Keratinocyte (primary cell): ENCODE measurements at regions not wholly inside any gene's neighbourhood (a gene's known extent, or its start where the extent isn't known, plus 50 kb on each side); places are given as distances from the start of the nearest gene placed in this dataset.

ENCODE experiments used
- DNase-seq: peaks from one replicate; pipeline ENCODE4 v3.0.0-alpha.2; 2011; ENCODE audit warnings: low read depth, missing footprints, low spot score
- FAIRE-seq: peaks from 2 replicates; lab custom pipeline; 2011; peaks lifted over from hg19 to GRCh38; lab: Jason Lieb, UNC
- H2AFZ ChIP-seq: 2 replicates; pipeline ENCODE4 v1.6.0; 2012; ENCODE audit warnings: low read length, control low read depth, inconsistent platforms; ENCODE audit not compliant: control insufficient read depth
- H3K27ac ChIP-seq: 2 replicates; pipeline ENCODE4 v1.5.1; 2011; ENCODE audit warnings: low read length; ENCODE audit not compliant: control insufficient read depth, insufficient read depth
- H3K27me3 ChIP-seq: 3 replicates; pipeline ENCODE4 v1.6.0; 2011; ENCODE audit warnings: low read length; ENCODE audit not compliant: control insufficient read depth, insufficient read depth; ENCODE audit errors: extremely low read depth
- H3K36me3 ChIP-seq, 2 experiments: 2 replicates in 1 of 2; 3 replicates in 1 of 2; pipeline ENCODE4 v1.5.1; 2011; ENCODE audit warnings: low read length in 2 of 2, mild to moderate bottlenecking in 1 of 2; ENCODE audit not compliant: control insufficient read depth in 2 of 2, insufficient read depth in 2 of 2; ENCODE audit errors: extremely low read depth in 1 of 2
- H3K4me1 ChIP-seq: 3 replicates; pipeline ENCODE4 v1.5.1; 2011; ENCODE audit warnings: low read length; ENCODE audit not compliant: control insufficient read depth, insufficient read depth; ENCODE audit errors: extremely low read depth
- H3K4me2 ChIP-seq: 3 replicates; pipeline ENCODE4 v1.6.0; 2011; ENCODE audit warnings: low read depth, low read length; ENCODE audit not compliant: control insufficient read depth, insufficient read depth; ENCODE audit errors: extremely low read depth
- H3K4me3 ChIP-seq, 3 experiments: fragments of 200-600 bp in 1 of 3; sonication (generic) in 1 of 3; 2 replicates in 2 of 3; 3 replicates in 1 of 3; pipeline ENCODE4 v1.5.1; 2011 to 2016; ENCODE audit warnings: low read length in 3 of 3, mild to moderate bottlenecking in 3 of 3, control low read depth in 2 of 3, inconsistent platforms in 1 of 3, low read depth in 1 of 3, mixed read lengths in 1 of 3, mixed run types in 1 of 3, moderate library complexity in 1 of 3; ENCODE audit not compliant: control insufficient read depth in 2 of 3, insufficient read depth in 2 of 3; ENCODE audit errors: extremely low read depth in 1 of 3
- H3K79me2 ChIP-seq: 2 replicates; pipeline ENCODE4 v1.6.0; 2012; ENCODE audit warnings: low read length; ENCODE audit not compliant: control insufficient read depth, insufficient read depth
- H3K9ac ChIP-seq: 3 replicates; pipeline ENCODE4 v1.6.0; 2011; ENCODE audit warnings: low read length; ENCODE audit not compliant: control insufficient read depth, insufficient read depth; ENCODE audit errors: extremely low read depth
- H3K9me1 ChIP-seq: 3 replicates; pipeline ENCODE4 v1.6.0; 2011; ENCODE audit warnings: low read length; ENCODE audit not compliant: control insufficient read depth, insufficient read depth; ENCODE audit errors: extremely low read depth
- H3K9me3 ChIP-seq: 2 replicates; pipeline ENCODE4 v1.5.1; 2012; ENCODE audit warnings: low read depth, low read length; ENCODE audit not compliant: control insufficient read depth
- H4K20me1 ChIP-seq: 3 replicates; pipeline ENCODE4 v1.6.0; 2011; ENCODE audit warnings: low read length; ENCODE audit not compliant: control insufficient read depth, insufficient read depth; ENCODE audit errors: extremely low read depth
- CTCF ChIP-seq, 3 experiments: IDR thresholded peaks in 1 of 3; conservative IDR thresholded peaks in 1 of 3; optimal IDR thresholded peaks in 1 of 3; 2 replicates in 2 of 3; 3 replicates in 1 of 3; pipeline versions ENCODE3 to v1.5.1; 2011; ENCODE audit warnings: low read length in 3 of 3, mild to moderate bottlenecking in 3 of 3, moderate library complexity in 2 of 3, control low read depth in 1 of 3, inconsistent platforms in 1 of 3; ENCODE audit not compliant: insufficient read depth in 2 of 3; ENCODE audit errors: extremely low read depth in 1 of 3
- EZH2 ChIP-seq: IDR thresholded peaks from one replicate; pipeline ENCODE4 v1.6.1; 2012; ENCODE audit warnings: inconsistent platforms, mild to moderate bottlenecking, low read length, moderate library complexity
- dilution Hi-C: fragments of 300-500 bp; cut with MboI; formaldehyde crosslinking; loops from one replicate; pipeline ENCODE4 v1.7.0; 2020; ENCODE audit warnings: low sequenced_read_pairs; ENCODE audit not compliant: extremely low pct_ligation_motif_present

- no peak overlapping the region for H3K27ac ChIP-seq
Observed at GRCh38 chr9:105004466-105005090, 76.6 kb upstream of the ABCA1 start.

GRCh38 chr9:105005186-105005585, 77.2 kb upstream of the ABCA1 start:
- H3K4me1 ChIP-seq = peaks cover 20% of the 10 kb centered on the region
- no peaks in the 10 kb centered on the region for H3K9me3 ChIP-seq
- DNase-seq (no peak), FAIRE-seq (no peak)
- dilution Hi-C loops = no loop called here
- no peak overlapping the region for H3K4me2 ChIP-seq
- H3K27me3 ChIP-seq = no peaks in the 10 kb centered on the region
- no peaks in the 10 kb centered on the region for H3K9me1 ChIP-seq
- H3K4me3 ChIP-seq = no peak overlapping the region
- no peak overlapping the region for H3K9ac ChIP-seq
- no peaks in the 10 kb centered on the region for H3K36me3 ChIP-seq
- H4K20me1 ChIP-seq = no peaks in the 10 kb centered on the region
- H3K27ac ChIP-seq = no peak overlapping the region
- no peaks in the 10 kb centered on the region for H3K79me2 ChIP-seq
- H2AFZ ChIP-seq = no peak overlapping the region
- TF ChIP-seq CTCF (optimal IDR thresholded peaks at IDR 0.05 in 1 of 3, IDR thresholded peaks at IDR 0.05 in 1 of 3, conservative IDR thresholded peaks at IDR 0.05 in 1 of 3; ENCODE audit: extremely low read depth in 1 of 3, insufficient read depth in 2 of 3, low read length in 3 of 3) (no peak), EZH2 (no peak)

More at GRCh38 chr9:105004466-105005090, 76.6 kb upstream of the ABCA1 start:
- peak; percentile 64 for FAIRE-seq
- no peak for TF ChIP-seq CTCF (optimal IDR thresholded peaks at IDR 0.05 in 1 of 3, IDR thresholded peaks at IDR 0.05 in 1 of 3, conservative IDR thresholded peaks at IDR 0.05 in 1 of 3; ENCODE audit: extremely low read depth in 1 of 3, insufficient read depth in 2 of 3, low read length in 3 of 3)
- no peak for TF ChIP-seq EZH2
- Histone ChIP-seq H2AFZ (no peak overlapping the region), H3K4me2 (no peak overlapping the region), H3K4me1 (peaks cover 20% of the 10 kb centered on the region), H3K9me3 (no peaks in the 10 kb centered on the region), H3K9ac (no peak overlapping the region), H3K36me3 (no peaks in the 10 kb centered on the region), H3K27me3 (no peaks in the 10 kb centered on the region), H3K4me3 (no peak overlapping the region), H3K9me1 (no peaks in the 10 kb centered on the region), H3K79me2 (no peaks in the 10 kb centered on the region), H4K20me1 (no peaks in the 10 kb centered on the region)
- dilution Hi-C loops = no loop called here
- no peak for DNase-seq
